Embryonic facial prominence (tissue), 1 donor: ENCODE measurements at regions not wholly inside any gene's neighbourhood (a gene's known extent, or its start where the extent isn't known, plus 50 kb on each side); places are given as distances from the start of the nearest gene placed in this dataset.

Experiments
- DNase-seq: peaks from one replicate; pipeline ENCODE4 v3.0.0-alpha.2; 2016; ENCODE audit errors: extremely low spot score

GRCh38 chr3:170730071-170730812, 139.8 kb downstream of the RPL22L1 start:
- no peak for DNase-seq

- DNase-seq = no peak
Measured at GRCh38 chr3:170728181-170728580, 141.8 kb downstream of the RPL22L1 start.

GRCh38 chr3:170727754-170728153, 141.9 kb upstream of the SLC7A14 start:
- no peak for DNase-seq

- no peak for DNase-seq
Measured at GRCh38 chr3:170726976-170727661, 141.2 kb upstream of the SLC7A14 start.

- no peak for DNase-seq
Measured at GRCh38 chr3:170725285-170725731, 139.4 kb upstream of the SLC7A14 start.

- no peak for DNase-seq
Measured at GRCh38 chr3:170724599-170725280, 138.9 kb upstream of the SLC7A14 start.

GRCh38 chr3:170723241-170723640, 137.4 kb upstream of the SLC7A14 start:
- no peak for DNase-seq

- no peak for DNase-seq
Measured at GRCh38 chr3:170721563-170721962, 135.7 kb upstream of the SLC7A14 start.

GRCh38 chr3:170719300-170719699, 133.4 kb upstream of the SLC7A14 start:
- DNase-seq = no peak

- DNase-seq = no peak
Measured at GRCh38 chr3:170718848-170719247, 133.0 kb upstream of the SLC7A14 start.

- DNase-seq = no peak
Measured at GRCh38 chr3:170717410-170718402, 131.8 kb upstream of the SLC7A14 start.

- DNase-seq = no peak
Measured at GRCh38 chr3:170716172-170716805, 130.4 kb upstream of the SLC7A14 start.

- no peak for DNase-seq
Measured at GRCh38 chr3:170714562-170715535, 129.0 kb upstream of the SLC7A14 start.

- no peak for DNase-seq
Measured at GRCh38 chr3:170714122-170714521, 128.2 kb upstream of the SLC7A14 start.

- DNase-seq = no peak
Measured at GRCh38 chr3:170713653-170714052, 127.8 kb upstream of the SLC7A14 start.

GRCh38 chr3:170712798-170713197, 126.9 kb upstream of the SLC7A14 start:
- DNase-seq = no peak

GRCh38 chr3:170712336-170712735, 126.5 kb upstream of the SLC7A14 start:
- DNase-seq = no peak

GRCh38 chr3:170711786-170712185, 125.9 kb upstream of the SLC7A14 start:
- no peak for DNase-seq

GRCh38 chr3:170709046-170709445, 123.2 kb upstream of the SLC7A14 start:
- DNase-seq = no peak

GRCh38 chr3:170707899-170708298, 122.0 kb upstream of the SLC7A14 start:
- DNase-seq = no peak
